ENCODE measurements at regions not wholly inside any gene's neighbourhood (a gene's known extent, or its start where the extent isn't known, plus 50 kb on each side); places are given as distances from the start of the nearest gene placed in this dataset.
"Not testable (repeated sequence)": the region's sequence is repeated elsewhere in the genome, so short reads cannot be mapped to it uniquely, and the experiment has no call there.

- 84% methylated on average over 4 of the region's 4 CpGs for WGBS
- H3K9me3 ChIP-seq (ENCODE audit: insufficient read depth, low read depth, low read length), result 0 out of 2 replicates have a peak, but pooled peaks cover 5% of the 10 kb centered on the region
- no peak overlapping the region for H3K9ac ChIP-seq (ENCODE audit: low read depth, low read length)
These were observed 124.4 kb upstream of the PZP start for GRCh38 chr12:9332564-9332963.

GRCh38 chr12:9331218-9331626 is 123.0 kb upstream of the PZP start:
- no peak overlapping the region for H3K4me3 ChIP-seq (ENCODE audit: low read length)
- 9% methylated on average over 5 of the region's 5 CpGs for WGBS

More at GRCh38 chr12:9332564-9332963, 124.4 kb upstream of the PZP start:
- H3K4me1 ChIP-seq (ENCODE audit: insufficient read depth, low read length), result no peaks in the 10 kb centered on the region
- H3K4me3 ChIP-seq (ENCODE audit: low read length), result no peak overlapping the region
- no peaks in the 10 kb centered on the region for H3K27me3 ChIP-seq (ENCODE audit: insufficient read depth, low read length)
- H3K27ac ChIP-seq (ENCODE audit: low read depth, low read length), result no peak overlapping the region
- no peaks in the 10 kb centered on the region for H3K36me3 ChIP-seq (ENCODE audit: insufficient read depth, low read length)

GRCh38 chr12:9329019-9329418 is 120.8 kb upstream of the PZP start:
- H3K9ac ChIP-seq (ENCODE audit: low read depth, low read length), result no peak overlapping the region
- no peaks in the 10 kb centered on the region for H3K9me3 ChIP-seq (ENCODE audit: insufficient read depth, low read depth, low read length)
- no peak overlapping the region for H3K4me3 ChIP-seq (ENCODE audit: low read length)
- no peaks in the 10 kb centered on the region for H3K27me3 ChIP-seq (ENCODE audit: insufficient read depth, low read length)
- H3K36me3 ChIP-seq (ENCODE audit: insufficient read depth, low read length), result no peaks in the 10 kb centered on the region
- 95% methylated on average over 5 of the region's 5 CpGs for WGBS
- H3K4me1 ChIP-seq (ENCODE audit: insufficient read depth, low read length), result no peaks in the 10 kb centered on the region
- no peak overlapping the region for H3K27ac ChIP-seq (ENCODE audit: low read depth, low read length)

More at GRCh38 chr12:9331218-9331626, 123.0 kb upstream of the PZP start:
- H3K27ac ChIP-seq (ENCODE audit: low read depth, low read length), result no peak overlapping the region
- H3K36me3 ChIP-seq (ENCODE audit: insufficient read depth, low read length), result no peaks in the 10 kb centered on the region
- H3K4me1 ChIP-seq (ENCODE audit: insufficient read depth, low read length), result no peaks in the 10 kb centered on the region
- H3K27me3 ChIP-seq (ENCODE audit: insufficient read depth, low read length), result no peaks in the 10 kb centered on the region
- H3K9me3 ChIP-seq (ENCODE audit: insufficient read depth, low read depth, low read length), result 0 out of 2 replicates have a peak, but pooled peaks cover 5% of the 10 kb centered on the region
- H3K9ac ChIP-seq (ENCODE audit: low read depth, low read length), result no peak overlapping the region

- H3K27ac ChIP-seq (ENCODE audit: low read depth, low read length), result no peak overlapping the region
- no CpG with 5 or more reads among the region's 2 CpGs for WGBS
- no peaks in the 10 kb centered on the region for H3K4me1 ChIP-seq (ENCODE audit: insufficient read depth, low read length)
- H3K9me3 ChIP-seq (ENCODE audit: insufficient read depth, low read depth, low read length), result no peaks in the 10 kb centered on the region
- no peaks in the 10 kb centered on the region for H3K27me3 ChIP-seq (ENCODE audit: insufficient read depth, low read length)
- no peak overlapping the region for H3K4me3 ChIP-seq (ENCODE audit: low read length)
- no peaks in the 10 kb centered on the region for H3K36me3 ChIP-seq (ENCODE audit: insufficient read depth, low read length)
- no peak overlapping the region for H3K9ac ChIP-seq (ENCODE audit: low read depth, low read length)
These were observed 119.9 kb upstream of the PZP start for GRCh38 chr12:9328065-9328464.

- no peaks in the 10 kb centered on the region for H3K27me3 ChIP-seq (ENCODE audit: insufficient read depth, low read length)
- H3K9me3 ChIP-seq (ENCODE audit: insufficient read depth, low read depth, low read length), result no peaks in the 10 kb centered on the region
- no peak overlapping the region for H3K4me3 ChIP-seq (ENCODE audit: low read length)
- H3K36me3 ChIP-seq (ENCODE audit: insufficient read depth, low read length), result no peaks in the 10 kb centered on the region
- no peak overlapping the region for H3K9ac ChIP-seq (ENCODE audit: low read depth, low read length)
- WGBS, result 93% methylated on average over 5 of the region's 5 CpGs
- no peaks in the 10 kb centered on the region for H3K4me1 ChIP-seq (ENCODE audit: insufficient read depth, low read length)
- no peak overlapping the region for H3K27ac ChIP-seq (ENCODE audit: low read depth, low read length)
These were observed 119.1 kb upstream of the PZP start for GRCh38 chr12:9327320-9327719.

GRCh38 chr12:9326849-9327248 is 118.7 kb upstream of the PZP start:
- not testable (repeated sequence) for H3K36me3 ChIP-seq (ENCODE audit: insufficient read depth, low read length); H3K9me3 ChIP-seq (ENCODE audit: insufficient read depth, low read depth, low read length); H3K27me3 ChIP-seq (ENCODE audit: insufficient read depth, low read length); H3K4me1 ChIP-seq (ENCODE audit: insufficient read depth, low read length); H3K27ac ChIP-seq (ENCODE audit: low read depth, low read length); H3K4me3 ChIP-seq (ENCODE audit: low read length); H3K9ac ChIP-seq (ENCODE audit: low read depth, low read length)
- WGBS, result 96% methylated on average over 14 of the region's 14 CpGs

GRCh38 chr12:9326085-9326484 is 117.9 kb upstream of the PZP start:
- Histone ChIP-seq H3K27ac (ENCODE audit: low read depth, low read length) (no peak overlapping the region), H3K4me1 (ENCODE audit: insufficient read depth, low read length) (no peaks in the 10 kb centered on the region), H3K9ac (ENCODE audit: low read depth, low read length) (no peak overlapping the region), H3K27me3 (ENCODE audit: insufficient read depth, low read length) (no peaks in the 10 kb centered on the region), H3K36me3 (ENCODE audit: insufficient read depth, low read length) (no peaks in the 10 kb centered on the region), H3K9me3 (ENCODE audit: insufficient read depth, low read depth, low read length) (no peaks in the 10 kb centered on the region), H3K4me3 (ENCODE audit: low read length) (no peak overlapping the region)
- 87% methylated on average over 12 of the region's 12 CpGs for WGBS

- H3K9me3 ChIP-seq (ENCODE audit: insufficient read depth, low read depth, low read length), result no peaks in the 10 kb centered on the region
- H3K27ac ChIP-seq (ENCODE audit: low read depth, low read length), result no peak overlapping the region
- 93% methylated on average over 10 of the region's 10 CpGs for WGBS
- H3K36me3 ChIP-seq (ENCODE audit: insufficient read depth, low read length), result no peaks in the 10 kb centered on the region
- no peak overlapping the region for H3K4me3 ChIP-seq (ENCODE audit: low read length)
- no peaks in the 10 kb centered on the region for H3K4me1 ChIP-seq (ENCODE audit: insufficient read depth, low read length)
- no peaks in the 10 kb centered on the region for H3K27me3 ChIP-seq (ENCODE audit: insufficient read depth, low read length)
- no peak overlapping the region for H3K9ac ChIP-seq (ENCODE audit: low read depth, low read length)
These were observed 117.3 kb upstream of the PZP start for GRCh38 chr12:9325471-9325870.

GRCh38 chr12:9324782-9325181 is 116.6 kb upstream of the PZP start:
- Histone ChIP-seq H3K4me3 (ENCODE audit: low read length) (no peak overlapping the region), H3K9ac (ENCODE audit: low read depth, low read length) (no peak overlapping the region), H3K4me1 (ENCODE audit: insufficient read depth, low read length) (no peaks in the 10 kb centered on the region), H3K27me3 (ENCODE audit: insufficient read depth, low read length) (no peaks in the 10 kb centered on the region), H3K9me3 (ENCODE audit: insufficient read depth, low read depth, low read length) (no peaks in the 10 kb centered on the region), H3K27ac (ENCODE audit: low read depth, low read length) (no peak overlapping the region), H3K36me3 (ENCODE audit: insufficient read depth, low read length) (no peaks in the 10 kb centered on the region)
- WGBS, result 84% methylated on average over 6 of the region's 6 CpGs

- Histone ChIP-seq H3K9me3 (ENCODE audit: insufficient read depth, low read depth, low read length) (no peaks in the 10 kb centered on the region), H3K4me3 (ENCODE audit: low read length) (no peak overlapping the region), H3K9ac (ENCODE audit: low read depth, low read length) (no peak overlapping the region), H3K27me3 (ENCODE audit: insufficient read depth, low read length) (no peaks in the 10 kb centered on the region), H3K4me1 (ENCODE audit: insufficient read depth, low read length) (no peaks in the 10 kb centered on the region), H3K36me3 (ENCODE audit: insufficient read depth, low read length) (no peaks in the 10 kb centered on the region), H3K27ac (ENCODE audit: low read depth, low read length) (no peak overlapping the region)
- 82% methylated on average over 5 of the region's 5 CpGs for WGBS
These were observed 115.0 kb upstream of the PZP start for GRCh38 chr12:9323144-9323681.

GRCh38 chr12:9319842-9320173 is 111.6 kb upstream of the PZP start:
- WGBS, result 83% methylated on average over 3 of the region's 3 CpGs
- H3K9ac ChIP-seq (ENCODE audit: low read depth, low read length), result no peak overlapping the region

More at GRCh38 chr12:9319842-9320173, 111.6 kb upstream of the PZP start:
- Histone ChIP-seq H3K36me3 (ENCODE audit: insufficient read depth, low read length) (no peaks in the 10 kb centered on the region), H3K4me1 (ENCODE audit: insufficient read depth, low read length) (no peaks in the 10 kb centered on the region), H3K9me3 (ENCODE audit: insufficient read depth, low read depth, low read length) (no peaks in the 10 kb centered on the region), H3K27ac (ENCODE audit: low read depth, low read length) (no peak overlapping the region), H3K4me3 (ENCODE audit: low read length) (no peak overlapping the region), H3K27me3 (ENCODE audit: insufficient read depth, low read length) (no peaks in the 10 kb centered on the region)
